Esophagus squamous epithelium (tissue), 5 donors: ENCODE measurements at regions not wholly inside any gene's neighbourhood (a gene's known extent, or its start where the extent isn't known, plus 50 kb on each side); places are given as distances from the start of the nearest gene placed in this dataset.
"Not testable (repeated sequence)": the region's sequence is repeated elsewhere in the genome, so short reads cannot be mapped to it uniquely, and the experiment has no call there.

Source experiments
- DNase-seq: peaks from one replicate; lab custom pipeline; 2025; lab: John Stamatoyannopoulos, UW
- H3K27ac ChIP-seq, 4 donors: fragments of 200-600 bp; sonication (generic); one replicate each; pipeline ENCODE4 v1.5.1; 2016 to 2019; ENCODE audit warnings: mild to moderate bottlenecking in 1 of 4
- H3K27me3 ChIP-seq, 4 donors: fragments of 200-600 bp; sonication (generic); 1 replicate in 3 of 4; 2 replicates in 1 of 4; pipeline versions ENCODE4 v1.5.1 to v1.6.0; 2017 to 2021; ENCODE audit warnings: antibody characterized with exemption in 1 of 4
- H3K36me3 ChIP-seq, 3 donors: fragments of 200-600 bp; sonication (generic); one replicate each; pipeline ENCODE4 v1.5.1; 2016 to 2019
- H3K4me1 ChIP-seq, 3 donors: fragments of 200-600 bp; sonication (generic); one replicate each; pipeline ENCODE4 v1.5.1; 2017 to 2019
- H3K4me3 ChIP-seq, 4 donors: fragments of 200-600 bp; sonication (generic); 1 replicate in 3 of 4; 2 replicates in 1 of 4; pipeline ENCODE4 v1.5.1; 2016 to 2019; ENCODE audit warnings: mild to moderate bottlenecking in 2 of 4, moderate library complexity in 1 of 4
- H3K9me3 ChIP-seq, 3 donors: fragments of 200-600 bp; sonication (generic); one replicate each; pipeline ENCODE4 v1.5.1; 2016 to 2019
- CTCF ChIP-seq, 6 experiments: fragments of 450-650 bp in 4 of 6; fragments of 200-600 bp in 2 of 6; sonication (generic) in 2 of 6; IDR thresholded peaks; one replicate each; pipeline ENCODE4 v1.5.1; 2016 to 2019; ENCODE audit warnings: antibody characterized with exemption in 6 of 6, mild to moderate bottlenecking in 4 of 6, moderate library complexity in 4 of 6
- POLR2A ChIP-seq, 4 donors: fragments of 450-650 bp; IDR thresholded peaks; one replicate each; pipeline ENCODE4 v1.6.1; 2017; ENCODE audit warnings: antibody characterized with exemption in 4 of 4, mild to moderate bottlenecking in 4 of 4, moderate library complexity in 3 of 4
- WGBS, 2 donors: methylation state at CpG; one replicate each; pipeline ENCODE4 v1.1.5; 2018; 5-methylcytosine and 5-hydroxymethylcytosine counted together
- intact Hi-C: fragments of 100-400 bp; cut with DNase I; formaldehyde crosslinking; loops from one replicate; pipeline ENCODE4 v1.15.0; 2022
- donor health status: DM: yes; HTN: yes; CAD: no.

- intact Hi-C loops: no loop called here
- no peaks in the 10 kb centered on the region for H3K36me3 ChIP-seq
- no peaks in the 10 kb centered on the region for H3K27me3 ChIP-seq
- DNase-seq: no peak
- no peak for TF ChIP-seq CTCF (IDR thresholded peaks at IDR 0.05)
- no peak for TF ChIP-seq POLR2A (IDR thresholded peaks at IDR 0.05)
- no peaks in the 10 kb centered on the region for H3K4me1 ChIP-seq
- H3K9me3 ChIP-seq: no peaks in the 10 kb centered on the region
- WGBS, 2 donors: 53 to 60% methylated on average over 1 of the region's 1 CpG
- H3K27ac ChIP-seq: no peak overlapping the region
- no peak overlapping the region for H3K4me3 ChIP-seq
Measured at GRCh38 chr5:130762031-130762430, 403.0 kb downstream of the HINT1 start.

- intact Hi-C loops: no loop called here
- 40 to 77% methylated on average over 3 of the region's 3 CpGs for WGBS, 2 donors
Measured at GRCh38 chr5:130759061-130759460, 406.0 kb downstream of the HINT1 start.

GRCh38 chr5:130747556-130747955, 417.5 kb downstream of the HINT1 start:
- intact Hi-C loops: no loop called here
- Histone ChIP-seq H3K27ac (no peak overlapping the region), H3K27me3 (no peaks in the 10 kb centered on the region), H3K4me3 (no peak overlapping the region), H3K4me1 (no peaks in the 10 kb centered on the region), H3K36me3 (no peaks in the 10 kb centered on the region), H3K9me3 (peaks cover 0 to 2% (median 0%) of the 10 kb centered on the region in 3 donors)
- TF ChIP-seq POLR2A (IDR thresholded peaks at IDR 0.05): no peak
- no peak for TF ChIP-seq CTCF (IDR thresholded peaks at IDR 0.05)
- WGBS, 2 donors: 67 to 91% methylated on average over 2 of the region's 2 CpGs
- DNase-seq: no peak

More at GRCh38 chr5:130759061-130759460, 406.0 kb downstream of the HINT1 start:
- Histone ChIP-seq H3K9me3 (no peaks in the 10 kb centered on the region), H3K27ac (no peak overlapping the region), H3K4me1 (no peaks in the 10 kb centered on the region), H3K36me3 (no peaks in the 10 kb centered on the region), H3K4me3 (no peak overlapping the region), H3K27me3 (no peaks in the 10 kb centered on the region)
- TF ChIP-seq CTCF (IDR thresholded peaks at IDR 0.05): no peak
- no peak for TF ChIP-seq POLR2A (IDR thresholded peaks at IDR 0.05)
- DNase-seq: no peak

GRCh38 chr5:130746641-130747040, 418.4 kb downstream of the HINT1 start:
- H3K4me3 ChIP-seq, intact Hi-C loops, H3K27ac ChIP-seq, H3K4me1 ChIP-seq, H3K27me3 ChIP-seq, DNase-seq, H3K9me3 ChIP-seq, H3K36me3 ChIP-seq: not testable (repeated sequence)

GRCh38 chr5:130743092-130743491, 422.0 kb downstream of the HINT1 start:
- peaks cover 0 to 2% (median 0%) of the 10 kb centered on the region in 3 donors for H3K9me3 ChIP-seq
- H3K27ac ChIP-seq: no peak overlapping the region
- H3K4me3 ChIP-seq: no peak overlapping the region
- TF ChIP-seq CTCF (IDR thresholded peaks at IDR 0.05): no peak
- TF ChIP-seq POLR2A (IDR thresholded peaks at IDR 0.05): no peak
- H3K36me3 ChIP-seq: no peaks in the 10 kb centered on the region
- DNase-seq: no peak
- H3K4me1 ChIP-seq: no peaks in the 10 kb centered on the region
- 33 to 63% methylated on average over 1 of the region's 1 CpG for WGBS, 2 donors
- no peaks in the 10 kb centered on the region for H3K27me3 ChIP-seq
- intact Hi-C loops: no loop called here

- TF ChIP-seq CTCF (IDR thresholded peaks at IDR 0.05) (no peak), POLR2A (IDR thresholded peaks at IDR 0.05) (no peak)
- Histone ChIP-seq H3K27me3 (no peaks in the 10 kb centered on the region), H3K9me3 (no peaks in the 10 kb centered on the region), H3K27ac (no peak overlapping the region), H3K4me3 (no peak overlapping the region), H3K36me3 (no peaks in the 10 kb centered on the region), H3K4me1 (no peaks in the 10 kb centered on the region)
- 65 to 83% methylated on average over 5 of the region's 5 CpGs for WGBS, 2 donors
- intact Hi-C loops: no loop called here
- DNase-seq: no peak
Measured at GRCh38 chr5:130740047-130740569, 424.9 kb downstream of the HINT1 start.
